Activated B cell treated with CpG ODN at 0.5 μM for 24 hours (primary cell): ENCODE measurements at regions not wholly inside any gene's neighbourhood (a gene's known extent, or its start where the extent isn't known, plus 50 kb on each side); places are given as distances from the start of the nearest gene placed in this dataset.

ENCODE experiments used
- ATAC-seq: fragments of 200-7000 bp; cut with Tn5 transposase; one replicate; pipeline ENCODE4 v1.10.0; 2021; ENCODE audit warnings: low read depth, mild to moderate bottlenecking, moderate library complexity
- CTCF ChIA-PET: fragments of 350-600 bp; sonication (Branson Sonifier 250); formaldehyde crosslinking; loops from one replicate; lab custom pipeline; 2021; ENCODE audit warnings: antibody characterized with exemption; lab: Charles Lee
- POLR2A ChIA-PET: fragments of 350-600 bp; sonication (Branson Sonifier 250); formaldehyde crosslinking; loops from one replicate; lab custom pipeline; 2021; ENCODE audit warnings: antibody characterized with exemption; lab: Charles Lee
- DNase-seq: peaks from one replicate; pipeline ENCODE4 v3.0.0; 2022
- H3K27ac Mint-ChIP-seq: one replicate; pipeline ENCODE4 v1.8.0; 2020; ENCODE audit warnings: mixed read lengths
- H3K27me3 Mint-ChIP-seq: one replicate; pipeline ENCODE4 v1.8.0; 2021; ENCODE audit warnings: mixed read lengths
- H3K36me3 Mint-ChIP-seq: one replicate; pipeline ENCODE4 v1.8.0; 2021; ENCODE audit warnings: low read depth, mixed read lengths
- H3K4me1 Mint-ChIP-seq: one replicate; pipeline ENCODE4 v1.8.0; 2021; ENCODE audit warnings: mixed read lengths
- H3K4me3 Mint-ChIP-seq: one replicate; pipeline ENCODE4 v1.8.0; 2020; ENCODE audit warnings: mild to moderate bottlenecking, mixed read lengths
- H3K9me3 Mint-ChIP-seq: one replicate; pipeline ENCODE4 v1.8.0; 2020; ENCODE audit warnings: mixed read lengths
- CTCF ChIP-seq: fragments of 200-600 bp; IDR thresholded peaks from one replicate; pipeline ENCODE4 v1.8.0; 2022; ENCODE audit warnings: antibody characterized with exemption, mild to moderate bottlenecking
- intact Hi-C: fragments of 100-400 bp; cut with micrococcal nuclease; formaldehyde crosslinking; loops from one replicate; pipeline ENCODE4 v1.15.1; 2024

DNA sequence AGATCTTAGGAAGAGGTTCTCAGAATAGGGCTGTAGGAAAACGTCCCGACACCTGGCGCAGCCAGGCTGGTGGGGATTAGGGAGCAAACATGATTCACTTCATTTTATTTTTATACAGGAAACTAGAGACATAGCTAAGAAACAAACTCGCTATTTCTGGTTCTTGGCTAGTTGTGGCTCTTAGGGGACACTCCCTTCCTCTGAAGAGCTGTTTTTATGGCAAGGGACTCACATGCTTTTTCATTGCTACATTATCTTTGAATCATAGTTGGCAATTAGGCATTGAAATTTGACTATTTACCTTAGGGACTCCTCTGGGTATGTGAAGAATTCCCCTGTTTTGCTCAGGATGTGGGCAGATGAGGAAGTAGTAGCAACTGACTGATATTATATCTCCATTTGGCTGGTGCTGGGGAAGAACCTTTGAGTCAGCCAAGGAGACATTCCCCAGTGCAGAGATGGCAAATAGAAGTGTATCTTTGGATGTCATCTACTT is 174.5 kb downstream of the SMIM20 start:
- peaks cover 24% of the 10 kb centered on the region for H3K4me1 Mint-ChIP-seq
- H3K9me3 Mint-ChIP-seq: peaks cover 18% of the 10 kb centered on the region
- peak; percentile 93 for ATAC-seq
- no peaks in the 10 kb centered on the region for H3K36me3 Mint-ChIP-seq
- POLR2A ChIA-PET: interaction anchor here (0.5 to 1.6 kb wide), 6 partner anchors 11 to 925 kb away, joined by 3 to 15 read pairs (median 6); partner anchors contain the start of gene RBPJ
- DNase-seq: no peak
- CTCF ChIA-PET: interaction anchor here (0.9 kb wide), 1 partner anchor 231 kb away, joined by 4 read pairs; no protein-coding TSS in a partner anchor
- peak overlapping the region; percentile 48 for H3K4me3 Mint-ChIP-seq
- TF ChIP-seq CTCF: no peak
- H3K27me3 Mint-ChIP-seq: peaks cover 2% of the 10 kb centered on the region
- H3K27ac Mint-ChIP-seq: peak overlapping the region; percentile 79
- intact Hi-C loops: loop anchor here (1.0 to 10.0 kb wide), 5 partner anchors 12 to 906 kb away; partner anchors contain the start of gene STIM2

DNA sequence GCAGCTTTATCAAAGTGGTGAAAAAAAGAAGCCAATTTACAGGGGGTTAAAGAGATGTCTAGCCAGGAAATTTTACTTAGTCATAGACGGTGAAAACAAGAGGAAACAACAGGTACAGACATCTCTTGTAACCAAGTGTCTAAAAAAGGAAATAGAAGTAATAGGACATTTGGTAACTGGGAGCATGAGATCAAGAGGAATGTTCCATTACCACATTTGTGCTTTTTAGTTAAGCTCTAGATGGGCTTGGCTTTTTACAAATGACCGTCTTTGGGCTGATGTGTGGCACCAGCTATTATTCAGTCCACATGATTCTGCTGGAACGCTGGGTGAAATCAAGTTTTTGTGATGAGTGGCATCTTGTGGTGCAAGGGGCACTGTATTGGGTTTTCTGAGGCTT is 179.5 kb downstream of the SMIM20 start:
- no peak overlapping the region for H3K27ac Mint-ChIP-seq
- POLR2A ChIA-PET: no interaction called here

DNA sequence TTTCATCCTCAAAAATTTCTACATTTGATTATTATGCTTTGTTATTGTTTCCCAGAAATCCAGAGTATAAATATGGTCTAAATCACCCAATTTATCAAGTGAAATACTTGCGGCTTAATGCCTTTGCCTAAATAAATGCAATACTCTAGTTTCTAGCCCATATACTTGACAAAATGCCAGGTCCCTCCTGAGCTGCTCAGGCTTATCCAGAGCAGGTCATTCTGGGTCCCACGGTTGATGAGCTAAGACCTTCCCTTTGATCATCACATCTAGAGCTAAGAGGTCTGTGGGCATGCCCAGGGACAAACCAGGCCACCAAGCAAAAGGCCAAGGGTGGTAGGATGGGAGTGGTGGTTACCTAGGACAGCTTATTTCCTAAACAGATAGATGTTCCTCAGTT is 180.1 kb downstream of the SMIM20 start:
- Mint-ChIP-seq H3K27me3 (no peaks in the 10 kb centered on the region), H3K9me3 (peaks cover 32% of the 10 kb centered on the region), H3K4me1 (peaks cover 3% of the 10 kb centered on the region), H3K36me3 (no peaks in the 10 kb centered on the region), H3K27ac (no peak overlapping the region), H3K4me3 (no peak overlapping the region)
- CTCF ChIA-PET: no interaction called here
- POLR2A ChIA-PET: no interaction called here
- DNase-seq (no peak), ATAC-seq (no peak)
- intact Hi-C loops: no loop called here
- no peak for TF ChIP-seq CTCF

More for the DNA sequence above, 179.5 kb downstream of the SMIM20 start:
- no peak for TF ChIP-seq CTCF
- ATAC-seq (no peak), DNase-seq (no peak)
- CTCF ChIA-PET: no interaction called here
- Mint-ChIP-seq H3K4me3 (no peak overlapping the region), H3K4me1 (peaks cover 8% of the 10 kb centered on the region), H3K9me3 (peaks cover 31% of the 10 kb centered on the region), H3K27me3 (no peaks in the 10 kb centered on the region), H3K36me3 (no peaks in the 10 kb centered on the region)
- intact Hi-C loops: no loop called here

DNA sequence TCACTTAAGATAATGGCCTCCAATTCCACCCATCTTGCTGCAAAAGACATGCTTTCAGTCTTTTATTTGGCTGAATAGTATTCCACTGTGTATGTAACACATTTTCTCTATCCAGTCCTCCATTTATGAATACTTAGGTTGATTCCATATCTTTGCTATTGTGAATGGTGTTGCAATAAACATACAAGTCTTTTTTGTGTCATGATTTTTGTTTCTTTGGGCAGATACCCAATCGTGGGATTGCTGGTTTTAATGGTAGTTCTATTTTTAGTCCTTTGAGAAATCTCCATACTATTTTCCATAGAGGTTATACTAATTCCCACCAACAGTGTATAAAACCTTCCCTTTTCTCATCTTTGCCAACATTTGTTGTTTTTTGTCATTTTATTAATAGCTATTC is 180.9 kb downstream of the SMIM20 start:
- ChIA-PET POLR2A (interaction anchor here (0.7 kb wide), 1 partner anchor 18 kb away, joined by 4 read pairs; no protein-coding TSS in a partner anchor), CTCF (no interaction called here)
- no peak overlapping the region for H3K27ac Mint-ChIP-seq
- TF ChIP-seq CTCF: no peak
- no peak overlapping the region for H3K4me3 Mint-ChIP-seq
- peaks cover 29% of the 10 kb centered on the region for H3K9me3 Mint-ChIP-seq
- DNase-seq (no peak), ATAC-seq (no peak)
- H3K27me3 Mint-ChIP-seq: no peaks in the 10 kb centered on the region
- no peaks in the 10 kb centered on the region for H3K36me3 Mint-ChIP-seq
- intact Hi-C loops: no loop called here
- no peaks in the 10 kb centered on the region for H3K4me1 Mint-ChIP-seq

DNA sequence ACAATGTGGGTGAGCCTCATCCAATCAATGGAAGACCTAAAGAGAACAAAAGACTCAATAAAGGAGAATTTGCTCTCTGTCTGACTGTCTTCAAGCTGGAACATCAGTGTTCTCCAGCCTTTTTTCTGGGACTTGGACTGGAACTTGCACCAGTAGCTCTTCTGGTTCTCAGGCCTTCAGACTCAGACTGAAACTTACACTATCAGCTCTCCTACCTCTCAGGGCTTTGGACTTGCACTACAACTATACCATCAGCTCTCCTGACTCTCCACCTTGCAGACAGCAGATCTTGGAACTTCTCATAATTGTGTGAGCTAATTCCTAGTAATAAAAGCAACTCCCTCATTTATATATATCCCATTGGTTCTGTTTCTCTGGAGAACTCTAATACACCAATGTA is 185.9 kb downstream of the SMIM20 start:
- CTCF ChIA-PET: no interaction called here
- DNase-seq: no peak

More for the DNA sequence above, 185.9 kb downstream of the SMIM20 start:
- TF ChIP-seq CTCF: no peak
- POLR2A ChIA-PET: interaction anchor here (0.5 kb wide), 1 partner anchor 783 kb away, joined by 8 read pairs; no protein-coding TSS in a partner anchor
- H3K4me1 Mint-ChIP-seq: no peaks in the 10 kb centered on the region
- no peak overlapping the region for H3K27ac Mint-ChIP-seq
- no peaks in the 10 kb centered on the region for H3K36me3 Mint-ChIP-seq
- intact Hi-C loops: no loop called here
- no peak for ATAC-seq
- peaks cover 17% of the 10 kb centered on the region for H3K9me3 Mint-ChIP-seq
- no peak overlapping the region for H3K4me3 Mint-ChIP-seq
- peaks cover 2% of the 10 kb centered on the region for H3K27me3 Mint-ChIP-seq
